EL (cell line): ENCODE measurements at regions not wholly inside any gene's neighbourhood (a gene's known extent, or its start where the extent isn't known, plus 50 kb on each side); places are given as distances from the start of the nearest gene placed in this dataset.
A peak's percentile ranks its signal among the peaks of the same experiment; 100 is the strongest.

ENCODE experiments used
- DNase-seq: peaks from one replicate; pipeline ENCODE4 v3.0.0-alpha.2; 2016

DNA sequence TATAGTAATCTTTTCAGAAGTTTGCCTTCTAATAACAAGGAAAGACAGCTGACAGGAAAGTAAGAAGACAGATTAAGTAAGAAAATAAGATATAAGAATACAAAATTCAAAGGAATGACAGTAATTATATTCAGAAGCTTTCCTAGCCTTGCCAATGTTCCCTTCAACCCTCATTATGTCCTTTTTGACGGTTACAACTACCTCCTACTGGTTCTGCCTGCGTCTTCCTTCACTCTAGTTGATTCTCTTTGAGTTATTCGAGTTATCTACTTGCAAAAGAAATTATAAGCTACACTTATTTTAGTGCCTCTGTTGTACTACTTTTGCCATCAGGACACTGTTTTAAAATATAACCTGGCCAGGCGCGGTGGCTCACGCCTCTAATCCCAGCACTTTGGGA is 218.9 kb upstream of the GYPC start:
- DNase-seq: no peak

DNA sequence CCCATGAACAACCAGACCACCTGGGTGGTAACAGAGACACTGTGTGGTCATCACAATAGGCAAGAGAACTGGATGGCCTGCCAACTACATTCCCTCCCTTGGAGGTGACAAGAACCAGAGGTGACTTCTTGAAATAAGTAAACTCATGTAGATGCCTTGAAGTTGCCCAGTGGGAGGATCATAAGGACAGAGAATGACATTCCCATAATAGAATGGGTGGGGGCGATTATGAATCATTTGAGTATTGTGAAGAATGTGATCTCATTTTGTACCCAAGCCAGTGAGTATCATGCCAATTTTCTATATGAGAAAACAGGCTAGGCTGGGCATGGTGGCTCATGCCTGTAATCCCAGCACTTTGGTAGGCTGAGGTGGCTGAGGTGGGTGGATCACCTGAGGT is 211.4 kb upstream of the GYPC start:
- no peak for DNase-seq

DNA sequence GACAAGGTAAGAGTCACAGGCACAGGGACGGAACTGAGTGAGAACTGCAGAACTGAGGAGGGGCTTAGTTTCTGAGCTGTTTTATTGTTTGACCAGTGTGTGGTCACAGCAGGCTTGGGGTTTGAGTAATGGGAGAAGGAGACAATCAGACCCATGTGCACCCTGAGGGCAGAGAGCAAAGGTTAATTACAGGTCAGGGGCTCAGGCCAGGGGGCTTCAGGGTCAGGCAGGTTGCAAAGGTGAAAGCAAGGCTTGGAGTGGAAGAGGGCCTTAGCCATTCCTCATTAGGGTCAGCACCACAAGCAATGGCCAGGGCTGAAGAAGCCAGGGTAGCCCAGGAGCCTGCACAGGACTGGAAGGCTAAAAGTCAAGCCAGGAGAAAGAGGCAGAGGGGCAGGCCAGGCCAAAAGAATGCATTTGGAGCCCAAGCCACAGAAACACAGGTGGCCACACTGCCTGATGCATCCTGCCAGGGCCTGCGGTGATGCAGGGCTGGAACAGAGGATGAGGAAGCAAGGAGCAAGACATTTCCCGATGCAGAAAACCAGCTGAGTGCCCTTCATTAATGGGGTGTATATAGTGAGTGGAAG is 209.8 kb upstream of the GYPC start:
- no peak for DNase-seq

DNA sequence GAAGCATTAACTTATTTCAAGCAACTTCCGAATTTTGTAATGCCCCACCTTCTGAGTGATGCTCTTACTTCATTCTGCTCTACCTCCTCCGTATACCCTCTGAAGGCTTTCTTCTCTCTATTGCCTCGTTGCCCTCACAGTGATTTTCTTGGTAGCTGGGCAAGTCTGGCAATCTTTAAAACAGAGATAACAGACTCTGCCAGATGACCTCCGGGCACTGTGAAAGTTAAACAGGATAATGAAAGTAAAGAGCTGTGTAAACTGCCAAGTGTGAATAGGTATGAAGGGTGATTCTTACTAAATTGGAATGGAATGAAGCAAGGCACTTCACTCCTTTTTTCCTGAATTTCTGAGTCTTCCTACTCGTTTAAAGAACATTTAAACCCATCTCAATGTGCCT is 207.3 kb upstream of the GYPC start:
- DNase-seq: no peak

DNA sequence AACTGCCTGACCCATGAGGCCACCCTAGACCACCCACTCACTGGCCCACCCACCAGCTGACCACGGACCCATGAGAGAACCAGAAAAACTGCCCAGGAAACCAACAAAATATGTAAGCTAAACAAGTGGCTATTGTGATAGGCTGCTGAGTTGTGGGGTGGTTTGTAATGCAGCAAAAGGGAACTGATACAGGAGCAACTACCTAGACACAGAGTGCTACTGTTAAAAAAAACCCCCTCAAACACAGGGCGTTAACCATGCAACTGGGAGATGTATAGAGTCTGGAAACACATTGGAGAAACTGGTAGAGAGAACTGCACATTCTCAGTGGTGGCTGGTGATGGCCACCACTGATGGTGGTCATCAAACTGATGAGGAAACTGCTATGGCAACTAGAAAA is 206.3 kb upstream of the GYPC start:
- DNase-seq: no peak

DNA sequence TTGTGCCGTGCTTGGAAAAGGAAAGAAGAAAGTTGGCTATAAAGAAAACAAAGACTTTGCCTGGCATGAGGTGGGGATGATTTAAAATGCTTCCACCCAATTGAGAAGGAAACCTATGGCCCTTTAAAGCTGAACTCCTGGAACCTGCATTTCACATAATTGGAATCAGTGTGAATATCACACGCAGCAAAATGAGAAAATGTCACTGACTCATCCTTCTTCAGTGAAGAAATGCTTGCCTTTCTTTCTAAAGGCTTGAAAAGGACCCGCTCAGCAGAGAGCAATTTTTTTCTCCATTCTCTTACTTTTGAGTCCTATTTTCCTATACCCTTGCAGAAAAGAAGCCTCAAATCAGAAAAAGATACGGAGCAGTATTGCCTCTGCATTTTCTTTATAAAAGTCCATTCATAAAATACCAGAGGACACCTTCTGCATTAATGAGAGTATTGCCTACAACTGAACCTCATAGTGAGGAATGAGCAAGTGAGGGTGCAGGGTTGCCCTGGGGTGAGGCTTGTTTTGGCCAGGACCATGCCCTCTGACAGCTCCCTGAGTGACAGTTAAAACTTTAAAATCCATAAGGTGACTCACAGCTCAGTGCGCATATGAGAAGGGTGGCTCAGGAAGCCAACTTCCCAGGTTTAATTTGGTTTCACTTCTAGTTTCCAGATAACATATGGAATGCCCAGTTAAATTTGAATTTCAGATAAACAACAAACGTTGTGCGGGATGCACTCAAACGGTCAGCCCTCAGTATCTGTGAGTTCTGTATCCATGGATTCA is 191.9 kb upstream of the GYPC start:
- DNase-seq: no peak

DNA sequence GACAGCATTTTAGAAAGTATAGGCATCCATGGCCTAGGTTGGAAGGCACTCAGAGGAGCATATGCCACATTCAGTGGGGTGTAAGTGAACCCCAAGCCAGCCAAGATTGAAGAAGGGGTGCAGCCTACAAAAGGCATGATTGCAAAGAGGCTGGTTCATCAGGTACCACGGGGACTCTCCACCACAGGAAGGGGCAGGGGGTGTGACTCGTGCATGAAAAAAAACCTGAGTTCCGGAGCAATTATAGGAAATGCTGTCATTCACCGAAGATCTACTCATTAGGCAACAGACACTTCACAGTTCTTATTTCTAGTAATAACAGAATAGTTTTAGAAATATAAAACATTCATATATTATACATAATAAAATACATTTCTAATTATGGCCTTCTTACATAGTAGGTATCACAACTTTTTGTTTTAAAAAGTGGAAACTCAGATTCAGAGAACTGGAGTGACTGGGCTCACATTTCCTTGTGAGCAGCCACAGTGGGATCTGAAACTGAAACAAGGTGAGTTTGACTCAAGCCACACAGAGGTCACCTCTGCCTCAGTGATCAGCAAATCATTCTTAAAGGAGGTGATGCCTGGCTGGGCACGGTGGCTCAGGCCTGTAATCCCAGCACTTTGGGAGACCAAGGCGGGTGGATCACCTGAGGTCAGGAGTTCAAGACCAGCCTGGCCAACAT is 188.4 kb upstream of the GYPC start:
- DNase-seq: no peak

DNA sequence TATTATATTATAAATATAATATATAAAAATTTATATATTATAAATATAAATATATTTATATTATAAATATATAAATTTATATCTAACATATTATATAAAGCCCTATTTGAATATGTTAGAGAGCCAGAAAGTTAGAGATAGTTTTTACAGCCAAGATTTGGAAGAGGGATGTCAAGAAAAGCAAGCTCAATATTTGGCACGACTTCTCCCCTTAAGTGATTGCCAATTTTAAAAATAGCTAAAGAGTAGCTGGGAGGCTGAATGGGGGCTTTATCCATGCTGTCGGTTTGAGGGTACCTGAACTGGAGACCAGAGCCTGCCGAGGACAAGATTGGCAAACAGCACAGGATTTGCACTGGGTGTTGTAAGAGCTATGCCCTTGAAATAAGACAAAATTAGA is 180.9 kb upstream of the GYPC start:
- DNase-seq: no peak

DNA sequence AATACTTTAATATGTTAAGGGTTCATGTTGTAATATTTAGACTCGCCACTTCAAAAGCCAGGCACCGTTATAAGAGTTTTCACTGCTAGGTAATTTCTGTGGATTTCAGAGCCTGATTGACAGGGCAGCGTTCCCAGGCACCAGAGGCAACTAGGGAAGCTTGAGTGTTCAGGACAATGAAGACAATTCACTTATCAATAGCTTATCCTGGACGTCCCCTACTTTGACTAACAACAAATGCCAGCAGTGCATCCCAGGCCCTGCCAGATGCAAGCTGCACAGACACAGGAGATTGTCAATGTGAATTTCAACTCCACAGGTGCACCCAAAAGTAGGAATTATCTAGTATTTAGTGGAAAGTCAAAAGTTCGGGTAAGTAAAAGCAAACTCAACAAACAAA is 179.3 kb upstream of the GYPC start:
- DNase-seq: no peak

DNA sequence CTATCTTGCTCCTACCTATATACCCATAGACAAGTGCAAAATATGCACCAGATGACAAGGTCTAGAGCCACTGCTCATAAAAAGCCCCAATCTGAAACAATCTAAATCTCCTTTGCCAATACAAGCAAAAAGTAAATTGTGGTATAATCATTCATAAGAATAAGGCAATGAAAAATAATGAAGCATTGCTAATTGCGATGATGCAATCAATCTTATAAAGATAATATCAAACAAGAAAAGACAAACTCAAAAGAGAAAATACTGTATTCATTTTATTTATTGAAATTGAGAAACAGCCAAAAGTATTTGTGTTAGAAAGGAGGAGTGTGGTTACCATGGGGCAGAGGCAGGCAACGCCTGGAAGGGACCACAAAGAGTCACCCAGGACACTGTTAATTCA is 175.9 kb upstream of the GYPC start:
- DNase-seq: no peak

DNA sequence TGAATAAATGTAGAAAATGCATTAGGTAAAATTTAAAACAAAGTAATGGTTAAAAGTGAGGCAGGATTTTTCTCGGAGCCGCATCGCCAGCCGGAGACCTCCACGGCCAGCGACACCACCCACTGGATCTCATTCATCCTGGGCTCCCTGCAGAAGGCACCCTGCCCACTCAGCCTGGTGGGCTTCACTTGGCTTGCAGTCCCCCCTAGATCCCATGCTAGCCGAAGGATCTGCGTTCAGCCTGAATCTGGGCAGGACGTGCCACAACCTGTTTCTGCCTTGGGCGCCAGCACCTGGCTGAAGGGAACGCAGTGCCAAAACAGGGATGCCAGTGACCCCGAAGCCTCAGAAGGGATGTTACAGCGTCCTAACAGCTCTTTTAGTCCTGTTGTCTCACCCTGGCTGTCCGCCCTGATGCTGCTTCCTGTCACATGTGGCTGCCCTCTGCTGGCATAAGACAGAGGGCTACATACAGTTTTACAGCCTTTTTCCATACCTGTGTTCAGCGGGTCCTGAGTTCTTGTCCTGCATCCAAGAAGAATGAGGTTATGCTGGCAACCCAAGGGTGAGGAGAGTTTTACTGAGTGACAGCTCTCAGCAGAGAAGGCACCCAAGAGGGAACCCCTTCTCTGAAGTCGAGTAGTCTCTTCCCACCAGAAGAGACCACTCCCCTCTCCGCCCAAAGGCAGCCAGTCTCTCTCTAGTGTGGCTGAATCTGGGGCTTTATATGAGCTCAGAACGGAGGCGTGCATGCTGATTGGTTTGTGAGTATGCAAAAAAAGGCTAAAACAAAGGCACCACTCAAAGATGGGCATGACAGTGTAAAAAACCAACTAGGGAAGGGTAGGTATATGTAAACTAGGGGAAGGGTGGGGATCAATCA is 173.1 kb upstream of the GYPC start:
- no peak for DNase-seq

DNA sequence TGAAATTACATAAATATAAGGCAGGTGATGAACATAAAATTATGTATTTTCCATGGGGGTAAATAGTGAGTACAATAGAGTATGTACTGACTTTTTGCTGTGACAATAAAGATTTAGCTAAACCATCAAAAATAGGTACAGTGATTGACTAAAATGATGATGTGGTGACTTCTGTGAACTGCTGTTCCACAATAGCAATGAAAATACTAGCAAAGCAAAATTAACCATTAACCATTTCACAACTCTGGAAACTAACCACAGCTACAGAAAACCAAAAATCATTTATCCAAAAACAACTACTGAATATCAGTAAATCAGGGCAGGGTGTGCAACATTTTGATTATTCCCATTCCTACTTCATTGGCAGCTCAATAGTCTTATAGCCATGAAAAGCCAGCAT is 161.4 kb upstream of the GYPC start:
- DNase-seq: no peak

DNA sequence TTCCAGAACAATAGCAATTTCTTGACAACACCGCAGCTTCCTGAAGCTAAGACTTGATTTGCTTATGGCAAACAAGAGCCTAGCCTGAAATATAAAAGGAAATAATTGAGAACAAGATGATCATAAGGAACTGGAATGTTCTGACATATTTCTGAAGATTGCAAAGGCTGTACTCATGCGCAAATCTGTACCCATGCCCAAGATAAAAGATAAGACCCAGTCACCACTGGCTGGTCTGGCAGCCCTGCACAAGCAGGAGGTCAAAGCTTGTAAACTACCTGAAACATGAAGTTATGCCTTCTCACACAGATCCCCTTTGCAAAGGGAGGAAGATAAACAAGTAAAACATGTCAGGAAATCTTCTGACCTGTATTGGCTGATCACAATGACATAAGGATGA is 160.8 kb upstream of the GYPC start:
- DNase-seq: no peak

DNA sequence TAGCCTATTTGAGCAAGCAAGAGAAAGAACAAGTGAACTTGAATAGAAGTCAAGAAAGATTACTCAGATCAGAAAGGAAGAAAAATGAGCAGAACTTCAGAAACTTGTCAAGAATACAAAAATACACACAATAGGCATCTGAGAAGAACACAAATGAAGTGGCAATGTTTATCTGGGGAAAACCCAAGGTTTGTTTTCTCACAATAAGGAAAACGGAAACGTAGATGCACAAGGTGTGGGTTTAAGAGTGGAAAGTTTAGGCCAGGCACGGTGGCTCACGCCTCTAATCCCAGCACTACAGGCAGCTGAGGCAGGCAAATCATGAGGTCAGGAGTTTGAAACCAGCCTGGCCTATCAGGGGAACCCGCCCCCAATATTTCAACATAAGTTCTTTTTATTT is 159.5 kb upstream of the GYPC start:
- no peak for DNase-seq

DNA sequence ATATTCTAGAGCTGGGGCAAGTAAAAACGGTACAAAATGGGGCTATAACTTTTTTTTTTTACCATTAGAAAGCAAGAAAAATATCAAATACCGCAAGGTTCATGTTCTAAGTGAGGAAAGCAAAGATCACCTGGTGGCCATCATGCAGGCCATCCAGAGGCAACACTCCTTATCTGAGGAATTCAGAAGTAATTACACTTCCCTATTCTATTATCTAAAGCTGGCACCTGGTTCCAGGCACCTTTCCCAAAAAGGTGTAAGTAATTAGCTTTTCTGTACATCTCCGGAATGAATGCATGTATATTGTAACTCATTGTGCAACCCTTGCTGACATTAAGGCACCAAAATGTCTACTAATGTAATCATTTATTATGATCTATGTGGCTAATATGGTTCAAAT is 152.5 kb upstream of the GYPC start:
- no peak for DNase-seq

DNA sequence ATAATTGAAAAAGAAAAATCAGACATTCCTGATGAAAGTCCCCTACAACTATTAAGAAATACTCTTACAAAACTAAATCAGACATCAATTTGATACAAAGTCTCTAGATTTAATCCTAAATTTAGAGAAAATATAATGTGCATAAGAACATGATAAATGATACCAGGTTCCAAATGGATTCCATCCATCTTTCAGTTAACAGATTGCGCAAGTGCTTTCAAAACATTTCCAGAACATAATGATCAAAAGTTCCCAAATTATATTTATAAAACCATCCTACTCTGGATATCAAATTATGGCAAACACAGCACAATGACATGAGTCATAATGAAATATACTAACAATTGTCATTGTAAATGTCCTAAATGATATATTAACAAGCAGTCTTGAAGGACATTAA is 151.0 kb upstream of the GYPC start:
- DNase-seq: no peak

DNA sequence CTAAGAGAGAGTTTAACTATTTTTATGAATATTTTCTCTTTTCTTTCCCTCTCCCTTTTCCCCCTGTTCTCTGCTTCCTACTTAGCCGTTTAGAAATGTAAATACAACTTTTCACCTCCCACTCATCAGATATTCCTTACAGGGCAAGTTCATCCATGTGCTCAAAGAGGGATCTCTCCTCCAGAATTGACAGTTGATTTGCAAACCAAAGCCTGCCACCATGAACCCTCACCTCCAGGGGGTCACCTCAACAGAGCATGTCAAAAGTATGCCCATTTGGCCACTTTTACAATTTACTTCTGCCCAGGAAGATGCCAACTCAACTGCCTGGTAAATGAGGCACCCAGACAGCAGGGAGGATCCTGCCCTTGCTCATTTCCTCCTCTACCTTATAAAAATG is 149.2 kb upstream of the GYPC start:
- DNase-seq: no peak

DNA sequence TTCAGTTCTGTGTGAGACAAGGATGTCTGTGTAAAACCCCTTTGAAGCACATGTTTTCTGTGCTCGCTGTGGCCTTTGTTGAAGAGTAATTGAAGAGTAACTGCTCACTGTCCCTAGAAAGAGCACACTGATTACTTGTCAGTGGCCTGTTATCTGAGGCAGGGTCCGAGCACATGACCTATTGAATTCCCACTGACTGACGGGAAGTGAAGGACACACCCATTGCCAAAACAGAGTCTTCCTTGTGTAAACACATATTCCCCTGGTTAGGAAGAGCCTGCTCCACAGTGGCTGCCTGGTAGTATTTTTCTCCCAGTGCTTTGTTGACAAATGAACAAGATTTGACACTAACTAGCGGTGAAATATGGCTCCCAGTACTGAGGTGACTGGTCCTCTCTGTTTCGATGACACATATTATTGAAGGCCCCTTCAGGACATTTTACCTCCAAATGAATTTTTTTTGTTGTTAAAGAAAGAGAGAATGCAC is 148.5 kb upstream of the GYPC start:
- DNase-seq: no peak

DNA sequence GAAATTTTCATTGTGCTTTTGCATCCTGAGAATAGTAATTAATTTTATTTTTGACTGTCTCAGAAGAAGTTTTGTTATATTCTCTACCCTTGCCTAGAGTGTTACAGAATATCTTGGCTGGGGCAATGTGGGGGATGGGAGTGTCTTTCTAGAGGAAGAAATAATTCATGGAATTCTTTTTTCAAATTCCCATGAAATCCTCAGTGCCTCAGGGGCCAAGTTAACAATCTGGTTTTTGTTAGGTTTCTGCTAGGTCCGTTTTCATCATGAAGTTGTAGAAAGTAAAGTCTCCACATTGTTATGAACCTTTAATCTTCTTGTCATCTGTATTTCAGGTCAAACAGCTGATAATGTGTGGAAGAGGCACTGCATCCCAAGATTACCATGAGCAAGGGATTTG is 145.6 kb upstream of the GYPC start:
- no peak for DNase-seq

DNA sequence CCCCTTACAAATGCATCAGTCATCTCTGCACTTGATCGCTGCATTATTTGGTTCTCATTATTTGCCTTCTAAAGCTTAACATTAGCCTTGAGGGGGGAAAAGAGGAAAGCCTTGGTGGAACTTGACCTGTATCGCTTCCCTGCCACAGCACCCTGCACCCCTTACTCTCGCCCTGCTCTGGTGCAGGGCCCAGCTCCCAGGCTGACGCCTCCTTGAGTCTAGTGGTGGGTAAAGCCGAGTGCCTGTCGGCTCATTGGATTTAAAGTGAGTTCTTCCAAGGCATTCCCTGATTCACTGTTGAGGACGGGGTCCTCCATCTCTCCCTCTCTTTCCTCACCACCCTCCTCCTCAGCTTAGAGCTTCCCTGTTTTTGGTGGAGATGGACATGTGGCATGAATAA is 145.0 kb upstream of the GYPC start:
- no peak for DNase-seq

DNA sequence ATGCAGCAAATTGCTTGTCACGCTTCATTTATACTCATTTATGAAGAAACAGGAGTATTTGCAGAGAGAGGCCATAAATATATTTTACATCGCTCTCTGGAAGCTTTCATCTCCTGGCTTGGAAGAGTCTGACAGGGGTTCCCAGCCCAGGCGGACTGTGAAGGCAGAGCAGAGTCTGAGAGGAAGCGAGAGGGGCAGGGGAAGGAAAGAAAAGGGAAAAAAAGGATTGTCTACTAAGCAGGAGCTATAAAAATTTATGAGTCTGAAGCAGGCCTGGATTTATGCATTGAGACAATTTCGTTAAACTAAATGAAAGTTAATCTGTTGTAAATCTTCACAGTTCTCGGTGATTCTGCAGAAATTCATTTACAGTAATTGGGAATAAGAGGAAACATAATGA is 143.9 kb upstream of the GYPC start:
- DNase-seq: no peak

DNA sequence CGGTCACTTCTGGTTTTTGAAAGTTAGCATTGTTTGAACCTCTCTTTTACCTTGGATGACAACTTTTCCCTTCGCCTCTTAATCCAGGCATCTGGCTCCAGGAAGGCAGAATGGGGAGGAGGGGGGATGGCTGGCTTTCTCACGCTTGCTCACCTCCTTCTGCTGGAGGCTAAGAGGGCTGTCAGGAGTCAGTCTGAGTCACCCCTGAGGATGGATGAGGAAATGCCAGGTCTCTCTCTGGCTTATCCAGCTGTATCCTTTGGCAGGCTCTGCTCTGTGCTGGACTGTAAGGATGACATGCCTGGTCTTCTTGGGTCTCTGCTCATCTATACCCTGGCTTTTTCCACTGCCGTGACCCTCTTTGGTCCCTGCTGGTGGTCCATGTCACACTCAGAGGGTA is 142.9 kb upstream of the GYPC start:
- DNase-seq: peak; percentile 17

DNA sequence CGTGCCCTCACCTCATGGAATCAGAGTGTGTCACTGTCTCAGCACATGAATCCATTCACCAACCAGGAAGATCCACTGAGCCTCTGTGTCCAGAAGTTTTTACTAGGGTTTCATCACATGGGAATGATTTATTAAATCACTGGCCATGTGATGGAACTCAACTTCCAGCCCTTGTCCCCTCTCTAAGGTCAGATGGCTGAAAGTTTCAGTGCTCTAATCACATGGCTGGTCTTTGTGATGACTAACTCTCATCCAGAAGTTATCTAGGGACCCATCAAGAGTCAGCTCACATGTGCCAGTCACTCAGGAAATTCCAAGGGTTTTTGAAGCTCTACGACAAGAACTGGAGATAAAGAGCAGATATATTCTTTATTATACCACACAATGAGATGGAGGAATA is 140.5 kb upstream of the GYPC start:
- no peak for DNase-seq
